A673 (cell line): ENCODE measurements at regions not wholly inside any gene's neighbourhood (a gene's known extent, or its start where the extent isn't known, plus 50 kb on each side); places are given as distances from the start of the nearest gene placed in this dataset.

Experiments used
- BruUV-seq: library from RNA; stranded (reverse); fragments of 400-500 nt; replicated peaks from 2 replicates; lab custom pipeline; 2021; lab: Mats Ljungman, UMichigan
- CTCF ChIA-PET: fragments of 300-600 bp; sonication (Branson Sonifier 250); formaldehyde crosslinking; loops from one replicate; lab custom pipeline; 2022; ENCODE audit warnings: antibody characterized with exemption; lab: Charles Lee
- POLR2A ChIA-PET: fragments of 300-600 bp; sonication (Branson Sonifier 250); formaldehyde crosslinking; loops from one replicate; lab custom pipeline; 2022; ENCODE audit warnings: antibody characterized with exemption; ENCODE audit not compliant: low non-redundant PET; lab: Charles Lee
- DNase-seq: peaks from one replicate; pipeline ENCODE4 v3.0.0-alpha.2; 2015; ENCODE audit warnings: low spot score
- H3K27ac ChIP-seq: fragments of 200-600 bp; sonication (generic); 2 replicates; pipeline ENCODE4 v1.5.1; 2016; ENCODE audit warnings: mixed run types, low read depth, mild to moderate bottlenecking, mixed read lengths, antibody characterized with exemption, low read length; ENCODE audit not compliant: poor library complexity, severe bottlenecking
- H3K27me3 ChIP-seq: fragments of 200-600 bp; sonication (generic); replicated peaks from 2 replicates; pipeline ENCODE4 v1.6.1; 2017; ENCODE audit warnings: mixed run types, low read depth, mild to moderate bottlenecking, mixed read lengths, antibody characterized with exemption, low read length; ENCODE audit not compliant: insufficient read depth, poor library complexity
- H3K36me3 ChIP-seq: fragments of 200-600 bp; sonication (generic); 2 replicates; pipeline ENCODE4 v1.6.1; 2016; ENCODE audit warnings: mixed run types, mild to moderate bottlenecking, mixed read lengths, antibody characterized with exemption, low read length; ENCODE audit not compliant: insufficient read depth, poor library complexity, severe bottlenecking
- H3K4me1 ChIP-seq: fragments of 200-600 bp; sonication (generic); 2 replicates; pipeline ENCODE4 v1.6.1; 2017; ENCODE audit warnings: mixed run types, mild to moderate bottlenecking, mixed read lengths, antibody characterized with exemption, low read length; ENCODE audit not compliant: insufficient read depth, poor library complexity, severe bottlenecking
- H3K4me3 ChIP-seq: fragments of 200-600 bp; sonication (generic); 2 replicates; pipeline ENCODE4 v1.5.1; 2016; ENCODE audit warnings: low read depth, mixed run types, mild to moderate bottlenecking, mixed read lengths, low read length; ENCODE audit not compliant: poor library complexity, severe bottlenecking
- H3K9me3 ChIP-seq: fragments of 200-600 bp; sonication (generic); 2 replicates; pipeline ENCODE4 v1.6.1; 2016; ENCODE audit warnings: mixed run types, low read depth, mild to moderate bottlenecking, mixed read lengths, antibody characterized with exemption, low read length; ENCODE audit not compliant: poor library complexity, severe bottlenecking
- CTCF ChIP-seq: fragments of 300-800, 200-600 bp; sonication (generic); conservative IDR thresholded peaks from 2 replicates; pipeline ENCODE4 v1.5.1; 2017; ENCODE audit warnings: low read depth, mild to moderate bottlenecking, antibody characterized with exemption, low read length, moderate library complexity, mixed read lengths
- EZH2 ChIP-seq: fragments of 200-600 bp; sonication (generic); IDR thresholded peaks from 2 replicates; pipeline ENCODE4 v1.6.1; 2017; ENCODE audit warnings: borderline replicate concordance, low read depth, mild to moderate bottlenecking, mixed read lengths, antibody characterized with exemption, low read length; ENCODE audit not compliant: poor library complexity, severe bottlenecking
- intact Hi-C: fragments of 100-400 bp; cut with micrococcal nuclease; formaldehyde crosslinking; loops from one replicate; pipeline ENCODE4 v1.10.0; 2022; ENCODE audit not compliant: unreplicated experiment

GRCh38 chr4:13866881-13867280 is 239.4 kb upstream of the BOD1L1 start:
- Histone ChIP-seq H3K4me1 (no peaks in the 10 kb centered on the region), H3K9me3 (peaks cover 8% of the 10 kb centered on the region), H3K27ac (no peak overlapping the region), H3K27me3 (no peaks in the 10 kb centered on the region), H3K4me3 (no peak overlapping the region), H3K36me3 (no peaks in the 10 kb centered on the region)
- TF ChIP-seq EZH2 (no peak), CTCF (no peak)
- BruUV-seq, result no TSS peak
- intact Hi-C loops, result no loop called here
- DNase-seq, result no peak
- ChIA-PET POLR2A (no interaction called here), CTCF (no interaction called here)

- H3K27ac ChIP-seq, result no peak overlapping the region
- ChIA-PET CTCF (no interaction called here), POLR2A (no interaction called here)
- H3K9me3 ChIP-seq, result no peaks in the 10 kb centered on the region
- intact Hi-C loops, result no loop called here
- no peaks in the 10 kb centered on the region for H3K36me3 ChIP-seq
- no peak for DNase-seq
- H3K4me1 ChIP-seq, result no peaks in the 10 kb centered on the region
- BruUV-seq, result no TSS peak
- H3K27me3 ChIP-seq, result no peaks in the 10 kb centered on the region
- H3K4me3 ChIP-seq, result no peak overlapping the region
- TF ChIP-seq EZH2, result no peak
- no peak for TF ChIP-seq CTCF
Measured at GRCh38 chr4:13872155-13872554, 244.6 kb upstream of the BOD1L1 start.

GRCh38 chr4:13872955-13873354 is 245.4 kb upstream of the BOD1L1 start:
- intact Hi-C loops, result no loop called here
- Histone ChIP-seq H3K36me3 (no peaks in the 10 kb centered on the region), H3K4me1 (no peaks in the 10 kb centered on the region), H3K27me3 (no peaks in the 10 kb centered on the region), H3K9me3 (no peaks in the 10 kb centered on the region), H3K4me3 (no peak overlapping the region), H3K27ac (no peak overlapping the region)
- no peak for DNase-seq
- no peak for TF ChIP-seq CTCF
- no peak for TF ChIP-seq EZH2
- ChIA-PET POLR2A (no interaction called here), CTCF (no interaction called here)
- no TSS peak for BruUV-seq
